Type B pancreatic cell (in vitro differentiated cells): ENCODE measurements at regions not wholly inside any gene's neighbourhood (a gene's known extent, or its start where the extent isn't known, plus 50 kb on each side); places are given as distances from the start of the nearest gene placed in this dataset.
A peak's percentile ranks its signal among the peaks of the same experiment; 100 is the strongest.

Experiments
- DNase-seq: peaks from one replicate; pipeline ENCODE4 v3.0.0; 2021; ENCODE audit warnings: mixed read lengths; ENCODE audit not compliant: unreplicated experiment; ENCODE audit errors: extremely low spot score
- H3K27ac Mint-ChIP-seq: 2 replicates; pipeline ENCODE4 v1.8.0; 2021; ENCODE audit warnings: mild to moderate bottlenecking, mixed read lengths
- H3K27me3 Mint-ChIP-seq: 2 replicates; pipeline ENCODE4 v1.8.0; 2021; ENCODE audit warnings: mixed read lengths
- H3K36me3 Mint-ChIP-seq: 2 replicates; pipeline ENCODE4 v1.8.0; 2021; ENCODE audit warnings: mixed read lengths
- H3K4me1 Mint-ChIP-seq: one replicate; pipeline ENCODE4 v1.8.0; 2021; ENCODE audit warnings: mixed read lengths; ENCODE audit not compliant: unreplicated experiment
- H3K4me3 Mint-ChIP-seq: 2 replicates; pipeline ENCODE4 v1.8.0; 2021; ENCODE audit warnings: mild to moderate bottlenecking, mixed read lengths
- H3K9me3 Mint-ChIP-seq: 2 replicates; pipeline ENCODE4 v1.8.0; 2021; ENCODE audit warnings: mixed read lengths
- CTCF ChIP-seq: fragments of 200-600 bp; sonication (generic); conservative IDR thresholded peaks from 2 replicates; pipeline ENCODE4 v1.5.0; 2021; ENCODE audit warnings: antibody characterized with exemption, mild to moderate bottlenecking

GRCh38 chr9:786405-786804 is 55.1 kb upstream of the DMRT1 start:
- Mint-ChIP-seq H3K9me3 (no peaks in the 10 kb centered on the region), H3K4me3 (no peak overlapping the region), H3K27me3 (no peaks in the 10 kb centered on the region), H3K36me3 (no peaks in the 10 kb centered on the region), H3K27ac (peak overlapping the region; percentile 92), H3K4me1 (peaks cover 10% of the 10 kb centered on the region)
- DNase-seq, result no peak
- no peak for TF ChIP-seq CTCF

GRCh38 chr9:788777-789176 is 52.7 kb upstream of the DMRT1 start:
- no peak overlapping the region for H3K4me3 Mint-ChIP-seq
- no peak for TF ChIP-seq CTCF
- no peak for DNase-seq
- no peak overlapping the region for H3K27ac Mint-ChIP-seq
- no peaks in the 10 kb centered on the region for H3K27me3 Mint-ChIP-seq
- peaks cover 21% of the 10 kb centered on the region for H3K4me1 Mint-ChIP-seq
- H3K36me3 Mint-ChIP-seq, result no peaks in the 10 kb centered on the region
- H3K9me3 Mint-ChIP-seq, result no peaks in the 10 kb centered on the region
